ENCODE measurements at regions not wholly inside any gene's neighbourhood (a gene's known extent, or its start where the extent isn't known, plus 50 kb on each side); places are given as distances from the start of the nearest gene placed in this dataset.

- TF ChIP-seq POLR2AphosphoS5 (IDR thresholded peaks at IDR 0.05; ENCODE audit: low read depth, low read length) (no peak), TAF1 (IDR thresholded peaks at IDR 0.05; ENCODE audit: borderline replicate concordance, insufficient read depth, low read length) (no peak), SIN3A (IDR thresholded peaks at IDR 0.05; ENCODE audit: borderline replicate concordance, insufficient read depth, low read length) (no peak)
- TF ChIP-seq, protein P1, sequence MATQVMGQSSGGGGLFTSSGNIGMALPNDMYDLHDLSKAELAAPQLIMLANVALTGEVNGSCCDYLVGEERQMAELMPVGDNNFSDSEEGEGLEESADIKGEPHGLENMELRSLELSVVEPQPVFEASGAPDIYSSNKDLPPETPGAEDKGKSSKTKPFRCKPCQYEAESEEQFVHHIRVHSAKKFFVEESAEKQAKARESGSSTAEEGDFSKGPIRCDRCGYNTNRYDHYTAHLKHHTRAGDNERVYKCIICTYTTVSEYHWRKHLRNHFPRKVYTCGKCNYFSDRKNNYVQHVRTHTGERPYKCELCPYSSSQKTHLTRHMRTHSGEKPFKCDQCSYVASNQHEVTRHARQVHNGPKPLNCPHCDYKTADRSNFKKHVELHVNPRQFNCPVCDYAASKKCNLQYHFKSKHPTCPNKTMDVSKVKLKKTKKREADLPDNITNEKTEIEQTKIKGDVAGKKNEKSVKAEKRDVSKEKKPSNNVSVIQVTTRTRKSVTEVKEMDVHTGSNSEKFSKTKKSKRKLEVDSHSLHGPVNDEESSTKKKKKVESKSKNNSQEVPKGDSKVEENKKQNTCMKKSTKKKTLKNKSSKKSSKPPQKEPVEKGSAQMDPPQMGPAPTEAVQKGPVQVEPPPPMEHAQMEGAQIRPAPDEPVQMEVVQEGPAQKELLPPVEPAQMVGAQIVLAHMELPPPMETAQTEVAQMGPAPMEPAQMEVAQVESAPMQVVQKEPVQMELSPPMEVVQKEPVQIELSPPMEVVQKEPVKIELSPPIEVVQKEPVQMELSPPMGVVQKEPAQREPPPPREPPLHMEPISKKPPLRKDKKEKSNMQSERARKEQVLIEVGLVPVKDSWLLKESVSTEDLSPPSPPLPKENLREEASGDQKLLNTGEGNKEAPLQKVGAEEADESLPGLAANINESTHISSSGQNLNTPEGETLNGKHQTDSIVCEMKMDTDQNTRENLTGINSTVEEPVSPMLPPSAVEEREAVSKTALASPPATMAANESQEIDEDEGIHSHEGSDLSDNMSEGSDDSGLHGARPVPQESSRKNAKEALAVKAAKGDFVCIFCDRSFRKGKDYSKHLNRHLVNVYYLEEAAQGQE (IDR thresholded peaks at IDR 0.05; ENCODE audit: insufficient read depth in 1 of 2, low read depth in 2 of 2, low read length in 2 of 2), result no peak
Measured at GRCh38 chr18:39770399-39770798, 2184.6 kb upstream of the PIK3C3 start.

All from PFSK-1 (cell line).